CD4-positive, CD25-positive, alpha-beta regulatory T cell (primary cell): ENCODE measurements at regions not wholly inside any gene's neighbourhood (a gene's known extent, or its start where the extent isn't known, plus 50 kb on each side); places are given as distances from the start of the nearest gene placed in this dataset.

ENCODE experiments used
- ATAC-seq, 2 donors: fragments of 150-1000 bp; cut with Tn5 transposase; one replicate each; pipeline ENCODE4 v1.10.0; 2021; ENCODE audit warnings: low read depth in 2 of 2, moderate number of reproducible peaks in 2 of 2, moderate library complexity in 1 of 2
- DNase-seq, 3 donors: peaks; one replicate each; pipeline versions ENCODE4 v3.0.0 to v3.0.0-alpha.2; 2012 to 2022; ENCODE audit warnings: mixed read lengths in 1 of 3
- H3K27ac ChIP-seq: one replicate; pipeline ENCODE4 v1.7.0; 2013; ENCODE audit warnings: mild to moderate bottlenecking, low read length; ENCODE audit not compliant: insufficient read depth, poor library complexity, severe bottlenecking
- H3K27me3 ChIP-seq: one replicate; pipeline ENCODE4 v1.7.0; 2013; ENCODE audit warnings: low read length; ENCODE audit not compliant: control insufficient read depth, insufficient read depth
- H3K36me3 ChIP-seq: one replicate; pipeline ENCODE4 v1.7.0; 2013; ENCODE audit warnings: mild to moderate bottlenecking, low read length, moderate library complexity; ENCODE audit not compliant: control insufficient read depth, insufficient read depth
- H3K4me1 ChIP-seq: 2 replicates; pipeline ENCODE4 v1.7.0; 2013; ENCODE audit warnings: mild to moderate bottlenecking, low read length; ENCODE audit not compliant: insufficient read depth, control insufficient read depth, poor library complexity, severe bottlenecking
- H3K4me3 ChIP-seq: one replicate; pipeline ENCODE4 v1.7.0; 2013; ENCODE audit warnings: low read depth, mild to moderate bottlenecking, low read length, moderate library complexity
- H3K9me3 ChIP-seq, 2 experiments: 1 replicate in 1 of 2; 2 replicates in 1 of 2; pipeline ENCODE4 v1.7.0; 2013; ENCODE audit warnings: low read length in 2 of 2, mild to moderate bottlenecking in 1 of 2, moderate library complexity in 1 of 2; ENCODE audit not compliant: control insufficient read depth in 2 of 2
- H3K27ac Mint-ChIP-seq, 3 donors: one replicate each; pipeline ENCODE4 v1.8.0; 2020 to 2022; ENCODE audit warnings: mild to moderate bottlenecking in 3 of 3, mixed read lengths in 3 of 3, moderate library complexity in 2 of 3
- H3K27me3 Mint-ChIP-seq: one replicate; pipeline ENCODE4 v1.8.0; 2022; ENCODE audit warnings: mild to moderate bottlenecking, mixed read lengths
- H3K36me3 Mint-ChIP-seq: one replicate; pipeline ENCODE4 v1.8.0; 2020; ENCODE audit warnings: mixed read lengths
- H3K4me1 Mint-ChIP-seq, 4 donors: one replicate each; pipeline ENCODE4 v1.8.0; 2020 to 2022; ENCODE audit warnings: mixed read lengths in 4 of 4, mild to moderate bottlenecking in 1 of 4
- H3K4me3 Mint-ChIP-seq, 4 donors: one replicate each; pipeline ENCODE4 v1.8.0; 2020 to 2022; ENCODE audit warnings: mild to moderate bottlenecking in 4 of 4, mixed read lengths in 4 of 4, moderate library complexity in 3 of 4
- H3K9me3 Mint-ChIP-seq, 7 donors: one replicate each; pipeline ENCODE4 v1.8.0; 2020 to 2022; ENCODE audit warnings: mixed read lengths in 7 of 7, mild to moderate bottlenecking in 3 of 7, moderate library complexity in 2 of 7

DNA sequence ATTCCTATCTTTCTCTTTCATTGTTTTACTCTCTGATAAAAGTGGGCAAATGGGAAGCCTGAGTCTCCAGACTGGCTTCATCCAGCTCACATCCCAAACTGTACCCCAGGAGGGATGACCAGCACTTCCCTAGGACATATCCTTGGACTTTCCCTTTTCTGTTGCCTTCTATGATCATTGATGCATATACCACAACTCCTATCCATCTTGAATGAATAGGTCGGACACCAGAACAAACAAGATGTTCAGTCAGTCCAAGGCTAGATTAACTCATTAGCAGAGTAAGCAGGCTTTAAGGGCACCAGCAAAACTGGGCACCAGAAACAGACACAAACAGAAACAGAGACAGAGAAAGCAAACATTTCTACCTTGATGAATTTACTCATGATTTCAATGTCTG is 159.1 kb upstream of the RGMB start:
- Mint-ChIP-seq H3K27ac (no peak overlapping the region), H3K4me3 (no peak overlapping the region)

DNA sequence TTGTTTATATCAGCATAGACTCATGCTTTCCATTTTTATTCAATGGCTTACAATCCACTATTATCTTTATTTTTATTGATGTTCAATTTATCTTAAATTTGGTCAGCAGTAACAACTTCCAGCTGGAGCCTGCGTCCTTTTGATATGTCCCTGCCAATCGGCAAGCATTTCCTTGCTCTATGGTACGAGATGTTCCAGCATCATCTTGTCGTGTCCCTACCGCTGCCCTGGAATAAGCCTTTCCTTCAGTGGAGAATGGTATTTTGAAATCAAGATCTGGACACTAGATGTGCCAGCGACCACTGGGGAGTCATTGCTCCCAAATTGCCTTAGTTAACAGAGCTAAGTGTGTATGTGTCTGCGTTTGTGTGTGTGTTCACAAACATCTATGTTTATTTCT is 151.6 kb upstream of the RGMB start:
- H3K4me3 ChIP-seq: no peak overlapping the region
- no peak overlapping the region for H3K27ac ChIP-seq
- Mint-ChIP-seq H3K27me3 (no peaks in the 10 kb centered on the region), H3K4me1 (no peaks in the 10 kb centered on the region), H3K36me3 (no peaks in the 10 kb centered on the region), H3K9me3 (peaks cover 0 to 3% (median 0%) of the 10 kb centered on the region in 7 donors), H3K27ac (no peak overlapping the region), H3K4me3 (no peak overlapping the region)
- no peak for DNase-seq
- H3K36me3 ChIP-seq: no peaks in the 10 kb centered on the region
- no peaks in the 10 kb centered on the region for H3K9me3 ChIP-seq
- H3K4me1 ChIP-seq: no peaks in the 10 kb centered on the region
- ATAC-seq: no peak
- H3K27me3 ChIP-seq: no peaks in the 10 kb centered on the region

More for the DNA sequence above, 159.1 kb upstream of the RGMB start:
- H3K36me3 ChIP-seq: no peaks in the 10 kb centered on the region
- ATAC-seq: no peak
- no peaks in the 10 kb centered on the region for H3K9me3 ChIP-seq
- no peak overlapping the region for H3K27ac ChIP-seq
- H3K27me3 Mint-ChIP-seq: peaks cover 5% of the 10 kb centered on the region
- no peaks in the 10 kb centered on the region for H3K27me3 ChIP-seq
- no peaks in the 10 kb centered on the region for H3K4me1 Mint-ChIP-seq
- H3K9me3 Mint-ChIP-seq: peaks cover 0 to 2% (median 0%) of the 10 kb centered on the region in 7 donors
- no peaks in the 10 kb centered on the region for H3K36me3 Mint-ChIP-seq
- H3K4me1 ChIP-seq: no peaks in the 10 kb centered on the region
- DNase-seq: no peak
- H3K4me3 ChIP-seq: no peak overlapping the region

DNA sequence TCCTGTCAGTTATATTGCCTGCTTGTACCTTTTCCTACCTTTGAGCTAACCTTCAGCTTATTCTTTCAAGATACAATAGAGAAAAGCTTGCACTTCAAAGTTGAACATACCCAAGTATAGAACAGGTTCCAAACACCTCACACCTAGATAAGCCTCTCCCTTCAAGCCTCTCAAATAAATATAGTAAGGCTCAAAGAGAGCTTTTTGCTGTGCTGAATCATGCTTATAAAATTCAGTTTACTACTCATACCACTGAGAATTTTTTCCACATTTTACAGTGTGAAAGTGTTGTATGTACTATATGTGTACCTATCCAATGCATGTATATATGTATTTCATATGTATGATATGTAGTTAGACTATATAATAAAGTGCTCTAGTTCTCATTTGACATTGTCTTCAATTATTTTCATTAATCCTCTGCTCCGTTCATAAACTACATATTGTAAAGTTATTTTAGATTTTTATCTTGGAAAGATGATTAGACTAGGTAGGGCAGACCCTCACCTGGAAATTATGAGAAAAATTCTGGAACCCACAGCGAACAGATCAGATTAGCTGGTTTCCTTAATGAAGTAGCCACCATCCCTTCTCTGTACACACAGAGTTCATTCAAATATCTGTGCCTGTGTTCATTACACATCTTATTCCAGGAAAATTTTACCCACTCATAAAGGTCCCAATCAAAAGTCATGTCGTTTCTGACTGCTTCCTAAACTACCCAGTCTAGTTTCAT is 149.2 kb upstream of the RGMB start:
- Mint-ChIP-seq H3K4me1 (no peaks in the 10 kb centered on the region), H3K27me3 (no peaks in the 10 kb centered on the region), H3K9me3 (peaks cover 0 to 3% (median 0%) of the 10 kb centered on the region in 7 donors), H3K36me3 (no peaks in the 10 kb centered on the region), H3K27ac (no peak overlapping the region), H3K4me3 (no peak overlapping the region)
- Histone ChIP-seq H3K9me3 (no peaks in the 10 kb centered on the region), H3K36me3 (no peaks in the 10 kb centered on the region), H3K4me3 (no peak overlapping the region), H3K27me3 (no peaks in the 10 kb centered on the region), H3K4me1 (no peaks in the 10 kb centered on the region), H3K27ac (no peak overlapping the region)
- ATAC-seq: no peak
- no peak for DNase-seq

DNA sequence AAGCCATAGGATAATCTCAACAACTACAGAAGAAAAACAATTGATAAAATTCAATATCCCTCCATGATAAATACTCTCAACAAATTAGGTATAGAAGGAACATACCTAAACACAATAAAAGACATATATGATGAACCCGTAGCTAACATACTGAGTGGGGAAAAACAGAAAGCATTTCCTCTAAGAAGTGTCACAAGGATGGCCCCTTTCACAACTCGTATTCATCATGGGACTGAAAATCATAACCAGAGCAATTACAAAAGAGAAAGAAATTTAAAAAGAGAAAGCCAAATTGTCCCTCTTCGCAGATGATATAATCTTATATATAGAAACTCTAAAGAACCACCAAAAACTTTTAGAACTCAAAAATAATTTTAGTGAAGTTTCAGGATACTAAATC is 146.3 kb upstream of the RGMB start:
- Histone ChIP-seq H3K27ac (no peak overlapping the region), H3K27me3 (no peaks in the 10 kb centered on the region), H3K36me3 (no peaks in the 10 kb centered on the region), H3K4me1 (no peaks in the 10 kb centered on the region), H3K4me3 (no peak overlapping the region), H3K9me3 (no peaks in the 10 kb centered on the region)
- ATAC-seq (no peak), DNase-seq (no peak)
- no peaks in the 10 kb centered on the region for H3K27me3 Mint-ChIP-seq
- H3K4me3 Mint-ChIP-seq: no peak overlapping the region
- peaks cover 0 to 3% (median 0%) of the 10 kb centered on the region in 7 donors for H3K9me3 Mint-ChIP-seq
- no peak overlapping the region for H3K27ac Mint-ChIP-seq
- no peaks in the 10 kb centered on the region for H3K4me1 Mint-ChIP-seq
- H3K36me3 Mint-ChIP-seq: no peaks in the 10 kb centered on the region

DNA sequence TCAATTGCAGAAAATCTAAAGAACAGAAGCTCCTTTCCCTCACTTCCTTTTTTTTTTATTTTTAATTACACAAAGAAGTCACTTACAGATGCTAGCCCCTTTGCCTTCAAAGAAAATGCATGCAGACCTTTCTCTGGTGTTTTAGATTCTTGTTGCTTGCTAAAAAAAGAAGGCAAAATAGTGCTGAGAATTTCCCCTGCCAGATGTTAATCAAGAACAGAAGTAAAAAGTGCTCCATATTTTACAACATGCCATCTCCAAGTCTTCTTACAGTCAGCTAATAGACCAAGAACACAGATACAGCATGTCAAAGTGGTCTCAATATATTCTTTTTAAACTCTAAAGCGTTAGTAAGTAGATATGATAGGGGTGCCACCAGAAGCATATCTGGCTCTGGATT is 142.8 kb upstream of the RGMB start:
- DNase-seq (no peak), ATAC-seq (no peak)
- Histone ChIP-seq H3K27ac (no peak overlapping the region), H3K4me3 (no peak overlapping the region), H3K27me3 (no peaks in the 10 kb centered on the region), H3K36me3 (no peaks in the 10 kb centered on the region), H3K9me3 (no peaks in the 10 kb centered on the region), H3K4me1 (no peaks in the 10 kb centered on the region)
- H3K4me3 Mint-ChIP-seq: no peak overlapping the region
- H3K9me3 Mint-ChIP-seq: peaks cover 0 to 3% (median 0%) of the 10 kb centered on the region in 7 donors
- H3K36me3 Mint-ChIP-seq: no peaks in the 10 kb centered on the region
- no peak overlapping the region for H3K27ac Mint-ChIP-seq
- H3K4me1 Mint-ChIP-seq: no peaks in the 10 kb centered on the region
- no peaks in the 10 kb centered on the region for H3K27me3 Mint-ChIP-seq

DNA sequence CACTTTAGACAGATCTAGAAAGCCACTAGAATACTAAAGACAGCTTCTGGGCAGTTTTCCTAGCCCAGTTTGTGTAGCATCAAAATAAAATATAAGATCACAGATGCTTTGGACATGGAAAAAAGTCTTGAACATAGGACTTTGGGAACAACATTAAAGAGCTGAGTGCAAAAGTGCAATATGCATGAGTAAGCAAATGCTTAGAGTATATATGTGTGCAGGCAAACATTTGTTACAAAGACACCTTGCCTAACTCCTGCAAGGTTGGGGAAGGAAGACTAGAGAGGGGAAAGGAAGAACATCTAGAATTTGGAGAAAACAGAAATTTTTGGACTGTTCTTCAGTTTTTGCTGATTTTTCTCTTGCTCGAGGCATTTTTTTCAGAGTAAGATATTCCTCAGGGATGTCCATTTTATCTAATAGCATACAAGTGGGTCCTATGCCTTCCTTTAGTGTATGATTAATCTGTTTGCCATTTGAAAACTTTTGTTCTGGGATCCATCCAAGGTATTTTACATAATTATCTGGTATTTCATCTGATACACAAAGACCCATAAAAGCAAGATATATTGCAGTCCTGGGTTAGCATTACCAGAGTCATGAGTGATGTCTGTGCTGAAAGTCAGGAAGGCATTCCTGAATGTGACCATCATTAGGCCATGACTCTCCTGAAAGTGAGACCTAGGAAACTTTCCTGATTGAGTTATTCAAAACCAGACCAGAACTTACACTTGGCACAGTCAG is 142.0 kb upstream of the RGMB start:
- H3K36me3 Mint-ChIP-seq: no peaks in the 10 kb centered on the region

DNA sequence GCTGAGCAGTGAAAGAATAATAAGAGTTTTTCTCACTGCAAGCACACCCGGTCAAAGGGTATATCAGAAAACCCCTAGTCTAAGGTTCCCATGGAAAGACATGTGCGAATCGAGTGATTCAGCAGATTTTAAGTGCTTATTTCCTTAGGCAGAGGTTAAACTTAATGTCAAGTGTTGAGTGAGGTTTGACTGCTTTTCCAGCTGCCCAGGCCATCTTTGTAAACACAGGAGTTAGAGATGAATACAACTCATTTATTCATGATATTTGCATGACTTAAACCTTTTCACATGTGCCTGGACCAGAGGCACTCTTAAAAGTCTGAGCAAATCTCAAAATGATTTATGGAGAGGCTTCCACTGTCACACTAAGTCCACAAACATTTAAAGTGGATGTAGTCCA is 137.8 kb upstream of the RGMB start:
- Mint-ChIP-seq H3K27me3 (no peaks in the 10 kb centered on the region), H3K4me3 (no peak overlapping the region), H3K9me3 (no peaks in the 10 kb centered on the region), H3K27ac (no peak overlapping the region), H3K4me1 (no peaks in the 10 kb centered on the region), H3K36me3 (no peaks in the 10 kb centered on the region)
- H3K4me1 ChIP-seq: no peaks in the 10 kb centered on the region
- DNase-seq: no peak
- no peak for ATAC-seq
- H3K4me3 ChIP-seq: no peak overlapping the region
- no peaks in the 10 kb centered on the region for H3K27me3 ChIP-seq
- no peaks in the 10 kb centered on the region for H3K9me3 ChIP-seq
- no peak overlapping the region for H3K27ac ChIP-seq
- H3K36me3 ChIP-seq: no peaks in the 10 kb centered on the region

More for the DNA sequence above, 142.0 kb upstream of the RGMB start:
- H3K4me1 ChIP-seq: no peaks in the 10 kb centered on the region
- no peaks in the 10 kb centered on the region for H3K27me3 Mint-ChIP-seq
- no peaks in the 10 kb centered on the region for H3K9me3 ChIP-seq
- no peaks in the 10 kb centered on the region for H3K36me3 ChIP-seq
- no peaks in the 10 kb centered on the region for H3K27me3 ChIP-seq
- ATAC-seq: no peak
- H3K27ac ChIP-seq: no peak overlapping the region
- H3K4me3 ChIP-seq: no peak overlapping the region
- H3K4me1 Mint-ChIP-seq: no peaks in the 10 kb centered on the region
- no peak overlapping the region for H3K27ac Mint-ChIP-seq
- peaks cover 0 to 3% (median 0%) of the 10 kb centered on the region in 7 donors for H3K9me3 Mint-ChIP-seq
- no peak for DNase-seq
- no peak overlapping the region for H3K4me3 Mint-ChIP-seq

DNA sequence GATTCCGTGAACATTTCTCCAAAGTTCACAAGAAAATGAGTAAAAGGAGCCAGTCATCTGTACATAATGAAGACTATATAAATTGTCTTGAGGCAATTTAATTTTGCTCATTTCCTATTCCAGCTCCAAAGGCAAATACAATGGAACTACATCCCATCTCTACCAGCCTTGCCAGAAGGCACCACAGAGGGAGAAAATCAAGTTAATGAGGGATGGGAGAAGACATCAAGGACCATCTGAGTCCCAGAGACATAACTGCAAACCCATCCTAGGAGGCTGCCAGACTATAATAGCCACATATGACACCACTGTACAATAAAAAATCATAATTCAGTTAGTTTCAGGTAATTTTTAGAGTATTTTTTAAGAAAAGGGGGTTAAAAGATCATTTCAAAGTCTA is 136.3 kb upstream of the RGMB start:
- Mint-ChIP-seq H3K4me1 (no peaks in the 10 kb centered on the region), H3K36me3 (no peaks in the 10 kb centered on the region), H3K27ac (no peak overlapping the region), H3K9me3 (no peaks in the 10 kb centered on the region), H3K4me3 (no peak overlapping the region), H3K27me3 (no peaks in the 10 kb centered on the region)
- Histone ChIP-seq H3K9me3 (no peaks in the 10 kb centered on the region), H3K27ac (no peak overlapping the region), H3K36me3 (no peaks in the 10 kb centered on the region), H3K27me3 (no peaks in the 10 kb centered on the region), H3K4me1 (no peaks in the 10 kb centered on the region), H3K4me3 (no peak overlapping the region)
- DNase-seq (no peak), ATAC-seq (no peak)
